ENCODE measurements at regions not wholly inside any gene's neighbourhood (a gene's known extent, or its start where the extent isn't known, plus 50 kb on each side); places are given as distances from the start of the nearest gene placed in this dataset.
"Not testable (repeated sequence)": the region's sequence is repeated elsewhere in the genome, so short reads cannot be mapped to it uniquely, and the experiment has no call there.

DNA sequence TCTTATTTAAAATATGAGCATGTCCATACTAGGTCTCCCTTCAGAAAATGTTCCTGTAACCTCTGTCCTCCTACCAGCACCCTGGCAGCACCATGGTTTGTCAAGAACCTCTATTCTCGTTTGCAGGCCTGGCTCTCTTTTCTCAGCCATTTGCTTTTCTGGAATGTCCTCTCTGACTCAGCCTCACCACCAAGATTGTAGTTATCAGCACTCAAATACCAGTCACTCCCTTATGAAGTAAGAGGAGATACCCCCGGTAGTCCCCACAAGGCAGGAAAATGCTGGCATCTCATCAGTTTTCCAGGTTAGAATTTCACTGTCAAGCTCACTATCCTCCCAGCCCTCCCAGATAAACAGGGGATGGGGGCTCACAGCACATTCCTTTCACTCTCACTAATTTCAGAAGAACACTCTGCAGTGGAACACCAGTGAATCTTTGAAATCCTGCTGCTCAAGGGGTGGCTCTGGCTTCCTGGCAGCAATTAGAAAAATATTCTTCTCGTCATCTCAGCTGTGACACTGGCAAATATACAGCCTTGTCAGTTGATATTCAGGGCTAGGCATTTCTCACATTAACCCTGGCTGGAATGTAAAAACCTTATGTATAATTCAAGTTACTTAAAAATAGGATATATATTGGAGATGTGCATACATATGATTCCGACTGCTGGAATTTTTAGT lies 129.2 kb downstream of the TBX18 start:
- intact Hi-C loops (cut with micrococcal nuclease), result no loop called here
- no peak overlapping the region for H3K27ac Mint-ChIP-seq
- H3K36me3 Mint-ChIP-seq (ENCODE audit: low read depth), result no peaks in the 10 kb centered on the region
- no peaks in the 10 kb centered on the region for H3K27me3 Mint-ChIP-seq (ENCODE audit: insufficient read depth)
- H3K9me3 Mint-ChIP-seq, result peaks cover 4% of the 10 kb centered on the region
- DNase-seq (ENCODE audit: low spot score), result no peak
- H3K4me1 Mint-ChIP-seq (ENCODE audit: low read depth), result no peaks in the 10 kb centered on the region
- no peak overlapping the region for H3K4me3 Mint-ChIP-seq

DNA sequence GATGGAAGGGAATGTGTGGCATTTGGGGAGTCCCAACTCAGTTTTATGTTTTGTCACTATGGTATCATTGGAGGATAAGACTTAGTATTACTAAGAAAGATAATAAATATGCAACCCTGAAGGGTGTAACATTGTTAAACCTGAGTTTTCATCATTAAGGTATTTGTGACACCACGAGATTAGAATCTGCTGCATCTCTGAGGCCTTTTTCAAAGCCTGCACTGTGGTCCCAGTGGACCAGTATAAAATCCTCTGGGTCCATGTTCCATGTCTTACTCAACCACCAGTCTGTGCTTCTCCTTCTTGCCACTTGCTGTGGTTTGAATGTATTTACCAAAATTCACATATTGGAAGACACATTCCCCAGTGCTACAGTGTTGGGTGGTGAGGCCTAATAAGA lies 130.6 kb downstream of the TBX18 start:
- no peaks in the 10 kb centered on the region for H3K36me3 Mint-ChIP-seq (ENCODE audit: low read depth)
- intact Hi-C loops (cut with micrococcal nuclease), result no loop called here
- no peak overlapping the region for H3K27ac Mint-ChIP-seq
- H3K27me3 Mint-ChIP-seq (ENCODE audit: insufficient read depth), result no peaks in the 10 kb centered on the region
- peaks cover 4% of the 10 kb centered on the region for H3K9me3 Mint-ChIP-seq
- DNase-seq (ENCODE audit: low spot score), result no peak
- H3K4me3 Mint-ChIP-seq, result no peak overlapping the region
- no peaks in the 10 kb centered on the region for H3K4me1 Mint-ChIP-seq (ENCODE audit: low read depth)

DNA sequence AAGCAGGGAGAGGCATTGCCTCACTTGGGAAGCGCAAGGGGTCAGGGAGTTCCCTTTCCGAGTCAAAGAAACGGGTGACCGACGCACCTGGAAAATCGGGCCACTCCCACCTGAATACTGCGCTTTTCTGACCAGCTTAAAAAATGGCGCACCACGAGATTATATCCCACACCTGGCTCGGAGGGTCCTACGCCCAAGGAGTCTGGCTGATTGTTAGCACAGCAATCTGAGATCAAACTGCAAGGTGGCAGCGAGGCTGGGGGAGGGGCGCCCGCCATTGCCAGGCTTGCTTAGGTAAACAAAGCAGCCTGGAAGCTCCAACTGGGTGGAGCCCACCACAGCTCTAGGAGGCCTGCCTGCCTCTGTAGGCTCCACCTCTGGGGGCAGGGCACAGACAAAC lies 137.9 kb downstream of the TBX18 start:
- intact Hi-C loops (cut with micrococcal nuclease); H3K9me3 Mint-ChIP-seq; H3K4me1 Mint-ChIP-seq (ENCODE audit: low read depth); H3K4me3 Mint-ChIP-seq; H3K27me3 Mint-ChIP-seq (ENCODE audit: insufficient read depth); DNase-seq (ENCODE audit: low spot score); H3K36me3 Mint-ChIP-seq (ENCODE audit: low read depth); H3K27ac Mint-ChIP-seq: not testable (repeated sequence)

DNA sequence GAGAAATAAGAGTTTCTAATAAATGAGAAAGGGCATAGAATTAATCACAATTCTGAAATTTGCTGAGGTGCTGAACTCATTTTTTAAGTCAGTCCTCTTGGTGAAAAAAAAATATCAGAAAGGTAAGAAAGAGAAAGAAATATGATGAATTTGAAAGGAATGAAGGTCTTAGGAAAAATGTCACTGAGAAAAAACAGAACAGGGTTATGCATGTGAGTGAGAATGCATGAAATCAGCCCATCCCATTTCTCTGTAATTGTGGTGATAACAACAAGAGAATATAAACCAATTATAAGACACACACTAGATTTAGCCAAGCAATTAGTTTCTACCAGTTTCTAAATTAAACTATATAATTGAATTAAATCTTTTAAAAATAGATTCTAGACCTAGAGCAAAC lies 138.9 kb downstream of the TBX18 start:
- no peak overlapping the region for H3K27ac Mint-ChIP-seq
- H3K27me3 Mint-ChIP-seq (ENCODE audit: insufficient read depth), result no peaks in the 10 kb centered on the region
- intact Hi-C loops (cut with micrococcal nuclease), result no loop called here
- H3K36me3 Mint-ChIP-seq (ENCODE audit: low read depth), result no peaks in the 10 kb centered on the region
- no peak for DNase-seq (ENCODE audit: low spot score)
- no peak overlapping the region for H3K4me3 Mint-ChIP-seq
- peaks cover 8% of the 10 kb centered on the region for H3K9me3 Mint-ChIP-seq
- H3K4me1 Mint-ChIP-seq (ENCODE audit: low read depth), result no peaks in the 10 kb centered on the region

DNA sequence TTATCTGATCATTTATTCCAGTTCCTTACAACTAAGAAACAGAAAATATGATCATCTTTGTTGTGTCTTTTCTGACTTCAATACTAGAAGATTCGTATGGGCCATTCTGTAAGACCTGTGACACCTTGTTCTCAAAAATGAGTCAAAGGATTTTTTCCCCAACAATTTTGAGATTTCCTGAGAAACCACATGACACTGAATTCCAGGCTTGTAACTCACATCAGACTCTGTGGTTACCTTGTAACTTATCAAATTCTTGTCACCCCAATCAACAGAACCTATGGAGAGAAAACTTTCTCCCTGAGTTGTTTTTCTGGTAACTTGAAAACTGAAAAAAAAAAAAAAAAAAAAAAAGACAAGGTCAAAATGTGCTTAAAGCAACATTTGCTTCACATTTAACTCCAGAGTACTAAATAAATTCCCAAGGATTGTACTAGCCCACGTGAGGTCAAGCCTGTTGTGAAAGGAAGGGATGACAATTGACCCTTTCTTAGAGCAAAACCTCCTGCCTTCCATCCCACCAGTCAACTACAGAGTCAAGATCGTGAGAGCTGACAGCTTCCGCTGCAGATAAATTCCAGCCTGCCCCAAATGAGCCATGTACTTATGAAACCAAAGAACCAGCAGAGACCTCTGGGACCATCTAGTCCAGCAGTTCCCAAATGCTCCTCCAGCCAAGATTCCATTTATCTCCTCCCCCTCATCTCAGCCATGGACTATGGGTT lies 140.3 kb downstream of the TBX18 start:
- no peak for DNase-seq (ENCODE audit: low spot score)
- intact Hi-C loops (cut with micrococcal nuclease), result no loop called here
- no peaks in the 10 kb centered on the region for H3K4me1 Mint-ChIP-seq (ENCODE audit: low read depth)
- H3K4me3 Mint-ChIP-seq, result no peak overlapping the region
- H3K36me3 Mint-ChIP-seq (ENCODE audit: low read depth), result no peaks in the 10 kb centered on the region
- no peaks in the 10 kb centered on the region for H3K27me3 Mint-ChIP-seq (ENCODE audit: insufficient read depth)
- peaks cover 8% of the 10 kb centered on the region for H3K9me3 Mint-ChIP-seq
- H3K27ac Mint-ChIP-seq, result no peak overlapping the region

DNA sequence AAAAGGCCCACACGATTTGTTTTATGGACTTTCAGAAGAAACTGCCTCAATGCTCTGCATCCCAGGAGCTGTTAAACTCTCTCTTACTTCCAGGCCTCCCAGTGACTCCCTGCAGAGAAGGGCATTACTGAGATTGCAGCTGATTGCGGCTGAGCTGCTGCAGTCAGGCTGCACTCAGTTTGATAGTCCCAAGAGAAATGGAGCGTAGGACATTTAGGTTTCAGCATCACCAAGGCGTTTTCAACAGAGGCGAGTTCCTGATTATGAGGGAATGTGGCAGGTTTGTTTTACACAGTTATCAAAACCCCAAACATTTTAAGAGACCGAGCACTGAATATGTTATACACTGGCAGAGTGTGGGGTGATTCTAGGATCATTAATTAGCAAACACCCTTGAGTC lies 145.6 kb downstream of the TBX18 start:
- H3K27me3 Mint-ChIP-seq (ENCODE audit: insufficient read depth), result no peaks in the 10 kb centered on the region
- no peaks in the 10 kb centered on the region for H3K36me3 Mint-ChIP-seq (ENCODE audit: low read depth)
- no peaks in the 10 kb centered on the region for H3K9me3 Mint-ChIP-seq
- no peaks in the 10 kb centered on the region for H3K4me1 Mint-ChIP-seq (ENCODE audit: low read depth)
- intact Hi-C loops (cut with micrococcal nuclease), result no loop called here
- H3K27ac Mint-ChIP-seq, result no peak overlapping the region
- DNase-seq (ENCODE audit: low spot score), result no peak
- no peak overlapping the region for H3K4me3 Mint-ChIP-seq

DNA sequence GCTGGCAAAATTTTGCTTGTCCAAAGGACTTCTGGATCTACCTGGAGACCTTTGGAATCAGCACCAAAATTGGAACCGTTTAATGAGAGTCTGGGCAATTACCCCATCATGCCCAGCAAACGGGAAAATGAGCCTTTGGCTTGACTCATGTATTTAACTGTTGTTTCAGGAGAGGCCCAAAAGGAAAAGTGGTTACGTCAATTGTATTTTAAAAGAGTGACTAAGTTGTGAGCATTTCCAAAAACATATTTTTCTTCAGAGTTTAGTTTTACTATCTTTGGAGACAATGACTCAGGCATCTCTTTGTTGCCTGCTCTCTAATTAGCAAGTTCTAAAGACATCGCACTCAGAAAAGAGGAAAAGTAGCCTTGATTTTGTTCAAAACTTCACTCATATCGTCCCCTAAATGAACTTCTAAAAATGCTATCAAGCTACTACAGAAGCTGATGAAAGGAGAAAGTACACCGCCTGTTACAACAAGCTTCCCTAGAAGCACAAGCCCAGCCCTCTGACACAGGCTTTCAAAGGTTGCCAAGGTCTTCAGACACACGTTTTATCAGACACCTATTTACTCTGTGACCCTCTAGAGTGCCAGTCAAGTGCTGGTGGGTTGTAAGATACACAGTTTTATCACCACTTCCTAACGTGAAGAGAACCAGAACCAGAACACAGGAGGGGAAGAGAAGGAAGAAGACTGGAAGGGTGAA lies 146.2 kb downstream of the TBX18 start:
- H3K27ac Mint-ChIP-seq, result no peak overlapping the region
- no peak for DNase-seq (ENCODE audit: low spot score)
- no peaks in the 10 kb centered on the region for H3K4me1 Mint-ChIP-seq (ENCODE audit: low read depth)
- no peaks in the 10 kb centered on the region for H3K9me3 Mint-ChIP-seq
- H3K4me3 Mint-ChIP-seq, result no peak overlapping the region
- no peaks in the 10 kb centered on the region for H3K27me3 Mint-ChIP-seq (ENCODE audit: insufficient read depth)
- intact Hi-C loops (cut with micrococcal nuclease), result no loop called here
- no peaks in the 10 kb centered on the region for H3K36me3 Mint-ChIP-seq (ENCODE audit: low read depth)

DNA sequence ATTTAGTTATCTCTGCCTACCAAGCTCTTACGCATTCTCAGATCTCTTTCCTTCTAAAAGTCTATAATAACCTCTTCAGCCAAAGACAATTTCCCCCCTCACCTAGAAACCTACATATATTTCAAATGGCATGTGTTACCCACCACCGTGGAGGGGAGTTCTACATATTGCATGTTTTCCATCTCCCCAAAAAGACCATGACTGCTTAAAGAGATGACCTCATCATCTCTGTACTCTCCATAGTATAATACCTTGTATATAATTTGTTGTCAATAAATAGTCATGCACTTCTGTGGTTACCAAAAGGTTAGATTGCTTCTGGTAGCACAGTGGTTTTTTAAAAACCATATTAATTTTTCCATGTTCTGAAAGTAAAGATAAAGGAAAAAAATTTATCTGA lies 148.4 kb downstream of the TBX18 start:
- H3K9me3 Mint-ChIP-seq, result no peaks in the 10 kb centered on the region
- H3K4me3 Mint-ChIP-seq, result no peak overlapping the region
- DNase-seq (ENCODE audit: low spot score), result no peak
- H3K27ac Mint-ChIP-seq, result no peak overlapping the region
- intact Hi-C loops (cut with micrococcal nuclease), result no loop called here
- no peaks in the 10 kb centered on the region for H3K36me3 Mint-ChIP-seq (ENCODE audit: low read depth)
- H3K4me1 Mint-ChIP-seq (ENCODE audit: low read depth), result no peaks in the 10 kb centered on the region
- H3K27me3 Mint-ChIP-seq (ENCODE audit: insufficient read depth), result no peaks in the 10 kb centered on the region

DNA sequence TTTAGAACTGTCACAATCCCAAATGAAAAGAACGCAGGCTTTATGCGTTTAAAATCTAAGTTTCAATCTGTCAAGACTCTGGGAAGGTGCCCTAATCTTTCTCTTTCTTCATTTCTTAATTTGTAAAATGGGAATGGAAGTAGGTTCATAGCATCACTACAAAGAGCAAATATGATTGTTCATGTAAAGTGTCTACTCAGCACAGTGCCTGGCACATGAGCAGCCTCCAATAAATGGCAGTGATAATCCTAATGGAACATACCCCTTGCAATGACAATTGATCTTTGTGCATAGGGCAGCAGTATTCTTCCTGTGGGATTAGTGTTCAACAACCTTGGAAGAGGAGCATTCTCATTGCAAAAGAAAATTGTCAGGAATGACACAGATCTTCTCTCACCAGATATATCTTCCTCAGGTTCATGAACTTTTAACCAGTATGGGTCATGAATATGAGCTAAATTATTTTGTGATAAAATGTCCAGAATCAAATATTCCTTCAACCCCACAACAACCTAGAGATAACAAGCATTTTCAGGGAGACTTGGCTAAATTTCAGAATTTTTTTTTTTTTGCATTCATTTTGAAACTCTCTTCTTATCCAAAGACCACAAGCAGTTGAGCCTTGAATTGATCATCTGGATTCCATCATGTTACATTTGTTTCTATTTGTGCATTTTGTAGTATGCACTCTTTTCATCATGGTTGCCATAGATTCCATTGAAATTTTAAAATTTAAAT lies 149.1 kb downstream of the TBX18 start:
- no peak for DNase-seq (ENCODE audit: low spot score)
- H3K27ac Mint-ChIP-seq, result no peak overlapping the region
- no peak overlapping the region for H3K4me3 Mint-ChIP-seq
- intact Hi-C loops (cut with micrococcal nuclease), result no loop called here
- no peaks in the 10 kb centered on the region for H3K36me3 Mint-ChIP-seq (ENCODE audit: low read depth)
- no peaks in the 10 kb centered on the region for H3K4me1 Mint-ChIP-seq (ENCODE audit: low read depth)
- H3K27me3 Mint-ChIP-seq (ENCODE audit: insufficient read depth), result no peaks in the 10 kb centered on the region
- H3K9me3 Mint-ChIP-seq, result no peaks in the 10 kb centered on the region

DNA sequence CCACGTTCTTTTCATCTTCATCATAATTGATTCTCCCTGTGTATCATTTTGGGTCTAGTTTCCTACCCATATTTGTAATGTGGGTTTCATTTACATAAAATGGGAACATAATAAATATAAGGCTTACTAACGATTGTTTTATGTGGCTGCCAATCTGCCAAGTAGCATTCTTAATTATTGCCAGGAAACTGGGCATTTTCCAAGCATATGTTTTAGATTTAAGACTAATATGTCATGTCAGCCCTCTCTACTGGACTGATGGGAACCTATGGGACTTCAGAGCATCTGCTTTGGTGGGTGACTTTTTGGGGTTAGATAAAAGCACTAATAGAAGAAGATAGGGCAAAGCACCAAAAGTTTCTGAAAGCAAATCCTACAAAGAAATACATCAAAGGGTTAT lies 157.5 kb downstream of the TBX18 start:
- H3K27me3 Mint-ChIP-seq (ENCODE audit: insufficient read depth), result no peaks in the 10 kb centered on the region
- H3K9me3 Mint-ChIP-seq, result no peaks in the 10 kb centered on the region
- intact Hi-C loops (cut with micrococcal nuclease), result no loop called here
- no peak overlapping the region for H3K27ac Mint-ChIP-seq
- no peak overlapping the region for H3K4me3 Mint-ChIP-seq
- no peaks in the 10 kb centered on the region for H3K36me3 Mint-ChIP-seq (ENCODE audit: low read depth)
- no peaks in the 10 kb centered on the region for H3K4me1 Mint-ChIP-seq (ENCODE audit: low read depth)
- no peak for DNase-seq (ENCODE audit: low spot score)

DNA sequence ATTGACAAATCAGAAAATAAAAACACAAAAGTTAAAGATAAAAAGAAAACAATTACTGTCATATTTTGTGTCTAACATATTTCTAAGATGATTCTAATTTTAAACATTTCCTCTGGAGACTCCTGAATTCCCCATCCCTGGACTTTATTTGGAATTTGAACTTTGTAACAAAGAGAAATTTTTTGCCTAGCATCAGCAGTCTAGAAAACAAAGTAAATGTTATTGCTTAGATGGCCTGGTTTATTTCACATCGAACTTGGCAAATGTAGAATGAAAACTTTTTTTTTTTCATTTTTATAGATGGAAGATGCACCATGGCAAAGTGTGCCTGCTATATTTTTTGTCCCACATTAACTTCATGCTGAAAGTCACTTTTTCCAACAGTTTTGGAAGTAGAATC lies 159.1 kb downstream of the TBX18 start:
- intact Hi-C loops (cut with micrococcal nuclease), result no loop called here
- DNase-seq (ENCODE audit: low spot score), result no peak
- no peak overlapping the region for H3K27ac Mint-ChIP-seq
- no peak overlapping the region for H3K4me3 Mint-ChIP-seq
- H3K36me3 Mint-ChIP-seq (ENCODE audit: low read depth), result no peaks in the 10 kb centered on the region
- no peaks in the 10 kb centered on the region for H3K9me3 Mint-ChIP-seq
- no peaks in the 10 kb centered on the region for H3K27me3 Mint-ChIP-seq (ENCODE audit: insufficient read depth)
- H3K4me1 Mint-ChIP-seq (ENCODE audit: low read depth), result no peaks in the 10 kb centered on the region

DNA sequence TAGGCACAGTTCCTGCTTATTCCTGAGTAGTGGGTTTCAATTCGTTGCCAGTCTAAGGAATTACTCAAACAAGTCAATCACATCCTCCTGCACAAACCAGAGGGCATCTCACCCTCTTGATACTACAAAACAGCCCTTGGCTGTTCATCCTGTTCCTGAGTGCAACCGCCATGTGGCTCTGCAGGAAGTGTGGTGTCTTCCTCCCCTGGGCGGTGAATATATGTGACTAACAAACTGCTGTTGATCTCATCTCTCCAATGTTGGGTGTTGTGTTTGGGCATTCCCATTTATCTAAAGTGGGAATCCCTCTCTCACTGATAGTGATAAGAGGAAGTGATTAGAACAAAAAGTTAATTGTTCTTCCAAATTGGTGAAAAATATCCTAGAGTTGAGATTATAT lies 163.0 kb downstream of the TBX18 start:
- Mint-ChIP-seq H3K9me3 (no peaks in the 10 kb centered on the region), H3K27me3 (ENCODE audit: insufficient read depth) (peaks cover 2% of the 10 kb centered on the region), H3K36me3 (ENCODE audit: low read depth) (no peaks in the 10 kb centered on the region), H3K27ac (no peak overlapping the region), H3K4me3 (no peak overlapping the region), H3K4me1 (ENCODE audit: low read depth) (no peaks in the 10 kb centered on the region)
- intact Hi-C loops (cut with micrococcal nuclease), result no loop called here
- DNase-seq (ENCODE audit: low spot score), result no peak

DNA sequence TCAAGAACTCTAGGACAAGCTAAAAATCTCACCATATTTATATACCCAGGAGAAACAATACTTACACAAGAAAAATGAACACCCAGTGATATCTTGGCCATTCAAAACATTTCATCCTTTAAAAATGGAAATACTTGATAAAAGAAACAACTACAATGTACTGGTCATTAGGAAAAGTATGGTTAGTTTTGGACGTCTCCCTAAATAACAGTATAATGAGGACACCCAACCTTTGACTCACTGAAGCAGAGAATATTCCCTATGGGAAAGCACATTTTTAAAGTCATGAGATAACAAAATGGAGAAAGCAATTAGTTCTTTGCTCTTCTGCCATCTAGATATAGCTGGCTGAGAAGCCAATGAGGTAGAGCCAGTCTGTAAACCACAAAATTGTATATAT lies 164.4 kb downstream of the TBX18 start:
- Mint-ChIP-seq H3K27ac (no peak overlapping the region), H3K36me3 (ENCODE audit: low read depth) (no peaks in the 10 kb centered on the region), H3K9me3 (no peaks in the 10 kb centered on the region), H3K4me3 (no peak overlapping the region), H3K27me3 (ENCODE audit: insufficient read depth) (peaks cover 2% of the 10 kb centered on the region), H3K4me1 (ENCODE audit: low read depth) (no peaks in the 10 kb centered on the region)
- intact Hi-C loops (cut with micrococcal nuclease), result no loop called here
- DNase-seq (ENCODE audit: low spot score), result no peak
